ENCODE measurements at regions not wholly inside any gene's neighbourhood (a gene's known extent, or its start where the extent isn't known, plus 50 kb on each side); places are given as distances from the start of the nearest gene placed in this dataset.

GRCh38 chr7:28291559-28291958 is 111.0 kb upstream of the JAZF1 start (continued):
- TF ChIP-seq CHD7 (IDR thresholded peaks at IDR 0.05; ENCODE audit: insufficient replicate concordance, low read length) (peak; percentile 84), BACH1 (IDR thresholded peaks at IDR 0.05; ENCODE audit: low read length) (no peak), SP1 (IDR thresholded peaks at IDR 0.05; ENCODE audit: low read depth, low read length) (peak; percentile 89), RAD21 (IDR thresholded peaks at IDR 0.05 in 1 of 2, conservative IDR thresholded peaks at IDR 0.05 in 1 of 2; ENCODE audit: low read depth in 2 of 2, low read length in 2 of 2) (peak in 1 of 2 experiments; percentile 5; a peak in 1 of 4 replicates), SRF (IDR thresholded peaks at IDR 0.05; ENCODE audit: low read depth, low read length) (0 out of 2 replicates have a peak, but pooled peaks have one; percentile 21), CBX5 (IDR thresholded peaks at IDR 0.05; ENCODE audit: low read depth, low read length) (no peak), EP300 (IDR thresholded peaks at IDR 0.05; ENCODE audit: borderline replicate concordance in 1 of 2, low read depth in 2 of 2, low read length in 2 of 2) (peak in 1 of 2 experiments; percentile 94; a peak in 1 of 3 replicates), ASH2L (IDR thresholded peaks at IDR 0.05; ENCODE audit: low read length) (peak; percentile 64), ATF2 (IDR thresholded peaks at IDR 0.05; ENCODE audit: low read length) (peak; percentile 88; the same call in 1 of the 2 replicates), CHD2 (IDR thresholded peaks at IDR 0.05; ENCODE audit: low read length) (no peak)

All from H1 (cell line).